OCI-LY1 (cell line): ENCODE measurements at regions not wholly inside any gene's neighbourhood (a gene's known extent, or its start where the extent isn't known, plus 50 kb on each side); places are given as distances from the start of the nearest gene placed in this dataset.

Experiments
- H2AFZ ChIP-seq: fragments of 200-600 bp; sonication (generic), shearing (Covaris generic); 2 replicates; pipeline ENCODE4 v1.6.0; 2014; ENCODE audit warnings: antibody characterized with exemption, mild to moderate bottlenecking, low read length
- H3F3A ChIP-seq: fragments of 200-600 bp; sonication (generic), shearing (Covaris generic); 2 replicates; pipeline ENCODE4 v1.6.0; 2014; ENCODE audit warnings: mild to moderate bottlenecking, antibody characterized with exemption, low read length, moderate library complexity; ENCODE audit not compliant: insufficient read depth
- H3K27ac ChIP-seq: fragments of 200-600 bp; sonication (generic); 2 replicates; pipeline ENCODE4 v1.5.1; 2014; ENCODE audit warnings: low read length, mixed run types, mild to moderate bottlenecking, low read depth; ENCODE audit not compliant: poor library complexity, severe bottlenecking
- H3K27me3 ChIP-seq: fragments of 200-600 bp; sonication (generic); 2 replicates; pipeline ENCODE4 v1.6.0; 2014; ENCODE audit warnings: antibody characterized with exemption, mild to moderate bottlenecking, low read length, moderate library complexity; ENCODE audit not compliant: insufficient read depth
- H3K36me3 ChIP-seq: fragments of 200-600 bp; sonication (generic); 2 replicates; pipeline ENCODE4 v1.6.1; 2014; ENCODE audit warnings: mild to moderate bottlenecking, antibody characterized with exemption, low read length, moderate library complexity, mixed read lengths; ENCODE audit not compliant: insufficient read depth
- H3K4me1 ChIP-seq: fragments of 200-600 bp; sonication (generic); 2 replicates; pipeline ENCODE4 v1.5.1; 2014; ENCODE audit warnings: mild to moderate bottlenecking, low read length, moderate library complexity; ENCODE audit not compliant: insufficient read depth, severe bottlenecking
- H3K4me2 ChIP-seq: fragments of 200-600 bp; sonication (generic), shearing (Covaris generic); 2 replicates; pipeline ENCODE4 v1.6.1; 2014; ENCODE audit warnings: low read length
- H3K4me3 ChIP-seq: fragments of 200-600 bp; sonication (generic); 2 replicates; pipeline ENCODE4 v1.5.1; 2014; ENCODE audit warnings: low read length, low read depth, mild to moderate bottlenecking, mixed read lengths; ENCODE audit not compliant: poor library complexity, severe bottlenecking
- H3K79me2 ChIP-seq: fragments of 200-600 bp; shearing (Covaris generic); 2 replicates; pipeline ENCODE4 v1.6.1; 2016; ENCODE audit warnings: mixed run types, low read length, mixed read lengths; ENCODE audit not compliant: insufficient read depth
- H3K9ac ChIP-seq: fragments of 200-600 bp; sonication (generic), shearing (Covaris generic); 2 replicates; pipeline ENCODE4 v1.6.1; 2014; ENCODE audit warnings: mild to moderate bottlenecking, low read length, mixed read lengths
- H3K9me2 ChIP-seq: fragments of 200-600 bp; sonication (generic), shearing (Covaris generic); 2 replicates; pipeline ENCODE4 v1.6.1; 2014; ENCODE audit warnings: low read depth, mild to moderate bottlenecking, low read length, mixed read lengths
- H3K9me3 ChIP-seq: fragments of 200-600 bp; shearing (Covaris generic); 2 replicates; pipeline ENCODE4 v1.6.1; 2014; ENCODE audit warnings: low read length, mixed read lengths
- H4K20me1 ChIP-seq: fragments of 200-600 bp; sonication (generic), shearing (Covaris generic); 2 replicates; pipeline ENCODE4 v1.6.0; 2016; ENCODE audit warnings: mild to moderate bottlenecking, low read length; ENCODE audit not compliant: insufficient read depth
- CTCF ChIP-seq: fragments of 200-600 bp; sonication (generic), shearing (Covaris generic); IDR thresholded peaks from 2 replicates; pipeline ENCODE4 v1.5.1; 2017; ENCODE audit warnings: mild to moderate bottlenecking, antibody characterized with exemption, low read length, moderate library complexity, mixed read lengths
- EZH2 ChIP-seq: fragments of 200-600 bp; sonication (generic), shearing (Covaris generic); IDR thresholded peaks from 2 replicates; pipeline ENCODE4 v1.8.0; 2017; ENCODE audit warnings: borderline replicate concordance, mixed run types, mild to moderate bottlenecking, antibody characterized with exemption, low read length, moderate library complexity, mixed read lengths

GRCh38 chr3:187822402-187822801 lies 77.1 kb upstream of the BCL6 start:
- Histone ChIP-seq H2AFZ (no peak overlapping the region), H3K27ac (no peak overlapping the region)

GRCh38 chr3:187823746-187824145 lies 78.5 kb upstream of the BCL6 start:
- no peak overlapping the region for H3K9ac ChIP-seq
- no peaks in the 10 kb centered on the region for H3K9me2 ChIP-seq
- H3F3A ChIP-seq, result no peaks in the 10 kb centered on the region
- H3K4me1 ChIP-seq, result peaks cover 16% of the 10 kb centered on the region
- H3K4me3 ChIP-seq, result no peak overlapping the region
- H3K9me3 ChIP-seq, result no peaks in the 10 kb centered on the region
- H4K20me1 ChIP-seq, result no peaks in the 10 kb centered on the region
- H3K36me3 ChIP-seq, result no peaks in the 10 kb centered on the region
- no peaks in the 10 kb centered on the region for H3K79me2 ChIP-seq
- H3K4me2 ChIP-seq, result no peak overlapping the region
- H2AFZ ChIP-seq, result no peak overlapping the region
- TF ChIP-seq EZH2, result no peak
- no peak for TF ChIP-seq CTCF
- no peak overlapping the region for H3K27ac ChIP-seq
- no peaks in the 10 kb centered on the region for H3K27me3 ChIP-seq

More at GRCh38 chr3:187822402-187822801, 77.1 kb upstream of the BCL6 start:
- Histone ChIP-seq H3K4me1 (peaks cover 10% of the 10 kb centered on the region), H3F3A (no peaks in the 10 kb centered on the region), H3K36me3 (no peaks in the 10 kb centered on the region), H3K9me3 (no peaks in the 10 kb centered on the region), H3K9me2 (no peaks in the 10 kb centered on the region), H3K9ac (no peak overlapping the region), H4K20me1 (no peaks in the 10 kb centered on the region), H3K4me2 (no peak overlapping the region), H3K27me3 (no peaks in the 10 kb centered on the region), H3K4me3 (no peak overlapping the region), H3K79me2 (no peaks in the 10 kb centered on the region)
- no peak for TF ChIP-seq CTCF
- TF ChIP-seq EZH2, result no peak

- no peaks in the 10 kb centered on the region for H3K9me3 ChIP-seq
- H4K20me1 ChIP-seq, result no peaks in the 10 kb centered on the region
- no peaks in the 10 kb centered on the region for H3F3A ChIP-seq
- TF ChIP-seq EZH2 (no peak), CTCF (no peak)
- H3K4me3 ChIP-seq, result no peak overlapping the region
- H3K4me2 ChIP-seq, result no peak overlapping the region
- H3K36me3 ChIP-seq, result no peaks in the 10 kb centered on the region
- no peaks in the 10 kb centered on the region for H3K27me3 ChIP-seq
- no peak overlapping the region for H3K27ac ChIP-seq
- H3K9me2 ChIP-seq, result no peaks in the 10 kb centered on the region
- no peak overlapping the region for H2AFZ ChIP-seq
- no peaks in the 10 kb centered on the region for H3K79me2 ChIP-seq
- no peak overlapping the region for H3K9ac ChIP-seq
- peaks cover 43% of the 10 kb centered on the region for H3K4me1 ChIP-seq
Observed at GRCh38 chr3:187827723-187828122, 82.5 kb upstream of the BCL6 start.
